ENCODE measurements at regions not wholly inside any gene's neighbourhood (a gene's known extent, or its start where the extent isn't known, plus 50 kb on each side); places are given as distances from the start of the nearest gene placed in this dataset.

DNA sequence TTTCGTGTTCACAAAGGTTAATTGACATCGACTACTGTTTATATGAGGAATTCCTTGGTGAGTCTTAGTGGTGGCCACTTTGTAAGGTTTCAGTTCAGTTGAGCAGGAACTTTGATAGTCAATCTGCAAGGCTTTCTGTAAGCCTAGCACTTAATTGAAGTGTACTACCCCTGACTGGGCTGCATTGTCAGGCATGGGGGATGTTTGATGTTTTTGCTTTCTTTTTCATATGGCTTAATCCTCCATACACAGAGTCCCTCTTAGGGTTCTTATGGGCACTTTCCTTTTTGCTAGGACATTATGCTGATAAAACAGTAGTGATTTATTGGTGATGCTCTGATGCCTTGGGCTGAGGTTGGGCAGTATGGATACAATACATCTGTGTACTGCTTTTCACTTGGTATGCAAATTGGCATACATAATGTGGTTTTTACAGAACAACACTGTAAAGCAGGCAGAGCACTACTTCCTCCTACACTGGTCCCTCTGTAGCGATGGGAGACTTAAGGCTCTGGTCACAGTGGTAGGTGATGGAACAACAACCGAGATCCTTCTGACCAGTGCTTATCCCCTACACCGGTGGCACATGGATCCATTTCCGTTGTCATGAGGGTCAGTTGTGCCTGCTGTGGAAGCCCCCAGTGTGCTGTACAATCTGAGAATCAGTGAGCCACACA is 261.0 kb downstream of the MFSD1 start (continued):
- TF ChIP-seq, protein P1, sequence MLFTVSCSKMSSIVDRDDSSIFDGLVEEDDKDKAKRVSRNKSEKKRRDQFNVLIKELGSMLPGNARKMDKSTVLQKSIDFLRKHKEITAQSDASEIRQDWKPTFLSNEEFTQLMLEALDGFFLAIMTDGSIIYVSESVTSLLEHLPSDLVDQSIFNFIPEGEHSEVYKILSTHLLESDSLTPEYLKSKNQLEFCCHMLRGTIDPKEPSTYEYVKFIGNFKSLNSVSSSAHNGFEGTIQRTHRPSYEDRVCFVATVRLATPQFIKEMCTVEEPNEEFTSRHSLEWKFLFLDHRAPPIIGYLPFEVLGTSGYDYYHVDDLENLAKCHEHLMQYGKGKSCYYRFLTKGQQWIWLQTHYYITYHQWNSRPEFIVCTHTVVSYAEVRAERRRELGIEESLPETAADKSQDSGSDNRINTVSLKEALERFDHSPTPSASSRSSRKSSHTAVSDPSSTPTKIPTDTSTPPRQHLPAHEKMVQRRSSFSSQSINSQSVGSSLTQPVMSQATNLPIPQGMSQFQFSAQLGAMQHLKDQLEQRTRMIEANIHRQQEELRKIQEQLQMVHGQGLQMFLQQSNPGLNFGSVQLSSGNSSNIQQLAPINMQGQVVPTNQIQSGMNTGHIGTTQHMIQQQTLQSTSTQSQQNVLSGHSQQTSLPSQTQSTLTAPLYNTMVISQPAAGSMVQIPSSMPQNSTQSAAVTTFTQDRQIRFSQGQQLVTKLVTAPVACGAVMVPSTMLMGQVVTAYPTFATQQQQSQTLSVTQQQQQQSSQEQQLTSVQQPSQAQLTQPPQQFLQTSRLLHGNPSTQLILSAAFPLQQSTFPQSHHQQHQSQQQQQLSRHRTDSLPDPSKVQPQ (CRISPR knock-in tag; IDR thresholded peaks at IDR 0.05; ENCODE audit: borderline replicate concordance): no peak
- no peak for TF ChIP-seq SUPT5H (IDR thresholded peaks at IDR 0.05)

GRCh38 chr3:159069091-159069490 is 267.2 kb downstream of the MFSD1 start, which contains the start of gene IQCJ:
IQCJ (plus strand) TSS chr3:159069319.
- intact Hi-C loops (cut with micrococcal nuclease): no loop called here
- TF ChIP-seq CC2D1A (IDR thresholded peaks at IDR 0.05) (no peak), ELF1 (tag; IDR thresholded peaks at IDR 0.05) (no peak), E2F3 (CRISPR knock-in tag; IDR thresholded peaks at IDR 0.05) (no peak), FOXP1 (CRISPR knock-in tag; IDR thresholded peaks at IDR 0.05) (no peak), CBFA2T3 (IDR thresholded peaks at IDR 0.05) (no peak), PHF21A (IDR thresholded peaks at IDR 0.05; ENCODE audit: borderline replicate concordance, low read depth) (no peak), ZBTB9 (CRISPR knock-in tag; IDR thresholded peaks at IDR 0.05) (no peak), ZBTB8A (IDR thresholded peaks at IDR 0.05; ENCODE audit: partially characterized antibody) (no peak)
- TF ChIP-seq, protein P2, sequence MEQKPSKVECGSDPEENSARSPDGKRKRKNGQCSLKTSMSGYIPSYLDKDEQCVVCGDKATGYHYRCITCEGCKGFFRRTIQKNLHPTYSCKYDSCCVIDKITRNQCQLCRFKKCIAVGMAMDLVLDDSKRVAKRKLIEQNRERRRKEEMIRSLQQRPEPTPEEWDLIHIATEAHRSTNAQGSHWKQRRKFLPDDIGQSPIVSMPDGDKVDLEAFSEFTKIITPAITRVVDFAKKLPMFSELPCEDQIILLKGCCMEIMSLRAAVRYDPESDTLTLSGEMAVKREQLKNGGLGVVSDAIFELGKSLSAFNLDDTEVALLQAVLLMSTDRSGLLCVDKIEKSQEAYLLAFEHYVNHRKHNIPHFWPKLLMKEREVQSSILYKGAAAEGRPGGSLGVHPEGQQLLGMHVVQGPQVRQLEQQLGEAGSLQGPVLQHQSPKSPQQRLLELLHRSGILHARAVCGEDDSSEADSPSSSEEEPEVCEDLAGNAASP (IDR thresholded peaks at IDR 0.05): no peak
- TF ChIP-seq, protein P3, sequence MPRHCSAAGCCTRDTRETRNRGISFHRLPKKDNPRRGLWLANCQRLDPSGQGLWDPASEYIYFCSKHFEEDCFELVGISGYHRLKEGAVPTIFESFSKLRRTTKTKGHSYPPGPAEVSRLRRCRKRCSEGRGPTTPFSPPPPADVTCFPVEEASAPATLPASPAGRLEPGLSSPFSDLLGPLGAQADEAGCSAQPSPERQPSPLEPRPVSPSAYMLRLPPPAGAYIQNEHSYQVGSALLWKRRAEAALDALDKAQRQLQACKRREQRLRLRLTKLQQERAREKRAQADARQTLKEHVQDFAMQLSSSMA (CRISPR knock-in tag; IDR thresholded peaks at IDR 0.05): no peak

More at GRCh38 chr3:159069091-159069490, 267.2 kb downstream of the MFSD1 start, which contains the start of gene IQCJ:
- Histone ChIP-seq H3K4me2 (ENCODE audit: insufficient read depth, low read length) (no peak within 1 kb of the TSS), H3K9me3 (replicated peaks; ENCODE audit: control insufficient read depth, insufficient read depth, low read depth, low read length) (no peaks in the 10 kb centered on the region), H3K36me3 (ENCODE audit: control insufficient read depth, insufficient read depth, low read length) (no peaks in the 10 kb centered on the region), H2AFZ (ENCODE audit: low read depth, low read length) (no peak within 1 kb of the TSS), H3K27ac (ENCODE audit: extremely low read depth, low read depth, low read length) (no peak within 1 kb of the TSS), H3K79me2 (ENCODE audit: control insufficient read depth, insufficient read depth, low read length) (no peaks in the 10 kb centered on the region), H3K4me3 (no peak within 1 kb of the TSS), H4K20me1 (replicated peaks; ENCODE audit: control insufficient read depth, insufficient read depth, low read length) (no peaks in the 10 kb centered on the region), H3K9me1 (ENCODE audit: control insufficient read depth, insufficient read depth, low read length) (no peaks in the 10 kb centered on the region), H3K9ac (ENCODE audit: insufficient read depth in 1 of 2, low read depth in 2 of 2, low read length in 2 of 2) (no peak within 1 kb of the TSS), H3K27me3 (ENCODE audit: control insufficient read depth in 2 of 2, insufficient read depth in 2 of 2, low read length in 2 of 2) (no peaks in the 10 kb centered on the region), H3K4me1 (replicated peaks in 1 of 2; ENCODE audit: control insufficient read depth in 2 of 2, insufficient read depth in 2 of 2, low read length in 2 of 2) (no peaks in the 10 kb centered on the region)
- ATAC-seq (no peak), FAIRE-seq (no peak), DNase-seq (ENCODE audit: extremely low read depth in 1 of 4, low spot score in 3 of 4) (no peak)
- ChIA-PET CTCF (ENCODE audit: low intra/inter-chr PET ratio) (no interaction called here), POLR2A (no interaction called here)
- in situ Hi-C loops (cut with MboI): no loop called here
- BruUV-seq (replicated peaks): no TSS peak
- WGBS (ENCODE audit: insufficient coverage, low coverage, missing lambda C conversion rate): under 1% methylated on average over 7 of the region's 7 CpGs
